ENCODE measurements at regions not wholly inside any gene's neighbourhood (a gene's known extent, or its start where the extent isn't known, plus 50 kb on each side); places are given as distances from the start of the nearest gene placed in this dataset.

DNA sequence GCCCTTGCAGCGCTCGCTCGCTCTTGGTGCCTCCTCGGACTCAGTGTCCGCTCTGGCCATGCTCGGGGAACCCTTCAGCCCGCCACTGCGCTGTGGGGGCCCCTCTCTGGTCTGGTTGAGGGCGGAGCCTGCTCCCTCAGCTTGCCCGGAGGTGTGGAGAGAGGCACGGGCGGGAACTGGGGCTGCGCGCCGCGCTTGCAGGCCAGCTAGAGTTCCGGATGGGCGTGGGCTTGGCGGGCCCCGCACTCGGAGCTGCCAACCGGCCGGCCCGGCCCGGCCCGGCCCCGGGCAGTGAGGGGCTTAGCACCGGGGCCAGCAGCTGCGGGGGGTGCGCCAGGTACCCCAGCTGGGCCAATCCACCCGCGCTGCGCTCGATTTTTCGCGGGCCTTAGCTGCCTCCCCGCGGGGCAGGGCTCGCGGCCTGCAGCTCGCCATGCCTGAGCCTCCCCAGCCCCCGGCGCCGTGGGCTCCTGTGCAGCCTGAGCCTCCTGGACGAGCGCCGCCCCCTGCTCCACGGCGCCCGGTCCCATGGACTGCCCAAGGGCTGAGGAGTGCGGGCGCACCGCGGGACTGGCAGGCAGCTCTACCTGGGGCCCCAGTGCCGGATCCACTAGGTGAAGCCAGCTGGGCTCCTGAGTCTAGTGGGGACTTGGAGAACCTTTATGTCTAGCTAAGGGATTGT lies 217.0 kb upstream of the PKN2 start:
- Histone ChIP-seq H3K27me3 (no peaks in the 10 kb centered on the region), H3K36me3 (no peaks in the 10 kb centered on the region), H3K9me3 (peaks cover 0 to 8% (median 0%) of the 10 kb centered on the region in 3 donors), H3K4me3 (no peak overlapping the region), H3K4me1 (peaks cover 0 to 10% (median 0%) of the 10 kb centered on the region in 3 donors), H3K27ac (no peak overlapping the region)
- TF ChIP-seq, protein P1, sequence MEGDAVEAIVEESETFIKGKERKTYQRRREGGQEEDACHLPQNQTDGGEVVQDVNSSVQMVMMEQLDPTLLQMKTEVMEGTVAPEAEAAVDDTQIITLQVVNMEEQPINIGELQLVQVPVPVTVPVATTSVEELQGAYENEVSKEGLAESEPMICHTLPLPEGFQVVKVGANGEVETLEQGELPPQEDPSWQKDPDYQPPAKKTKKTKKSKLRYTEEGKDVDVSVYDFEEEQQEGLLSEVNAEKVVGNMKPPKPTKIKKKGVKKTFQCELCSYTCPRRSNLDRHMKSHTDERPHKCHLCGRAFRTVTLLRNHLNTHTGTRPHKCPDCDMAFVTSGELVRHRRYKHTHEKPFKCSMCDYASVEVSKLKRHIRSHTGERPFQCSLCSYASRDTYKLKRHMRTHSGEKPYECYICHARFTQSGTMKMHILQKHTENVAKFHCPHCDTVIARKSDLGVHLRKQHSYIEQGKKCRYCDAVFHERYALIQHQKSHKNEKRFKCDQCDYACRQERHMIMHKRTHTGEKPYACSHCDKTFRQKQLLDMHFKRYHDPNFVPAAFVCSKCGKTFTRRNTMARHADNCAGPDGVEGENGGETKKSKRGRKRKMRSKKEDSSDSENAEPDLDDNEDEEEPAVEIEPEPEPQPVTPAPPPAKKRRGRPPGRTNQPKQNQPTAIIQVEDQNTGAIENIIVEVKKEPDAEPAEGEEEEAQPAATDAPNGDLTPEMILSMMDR (IDR thresholded peaks at IDR 0.05): no peak
- TF ChIP-seq POLR2A (IDR thresholded peaks at IDR 0.05): no peak
- TF ChIP-seq EP300 (IDR thresholded peaks at IDR 0.05): no peak
- TF ChIP-seq POLR2AphosphoS5 (IDR thresholded peaks at IDR 0.05): no peak
- WGBS, 2 donors (ENCODE audit: low coverage in 1 of 2): 100% methylated on average over 3 of the region's 55 CpGs; no CpG with 5 or more reads in 1 of the 2 donors
- no peak for ATAC-seq

DNA sequence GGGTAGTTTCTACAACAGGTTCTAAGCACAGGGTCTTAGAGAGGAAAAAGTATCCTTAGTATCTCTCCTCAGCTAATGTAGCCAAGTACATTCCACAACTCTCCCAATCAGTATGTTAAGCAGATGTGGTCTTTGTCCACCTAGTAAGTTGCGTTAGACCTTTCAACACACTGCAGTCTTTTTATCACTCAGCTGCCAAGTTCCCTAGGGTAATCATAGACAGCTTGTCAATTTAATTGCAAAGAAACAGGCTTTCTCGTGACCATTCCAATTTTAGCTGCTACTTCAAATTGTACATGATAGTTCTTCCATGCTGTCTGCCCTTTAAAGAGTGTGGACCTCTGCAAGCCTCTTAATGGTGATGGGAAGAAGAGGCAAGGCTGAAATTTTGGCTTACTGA lies 211.8 kb upstream of the PKN2 start:
- Histone ChIP-seq H3K9me3 (peaks cover 0 to 3% (median 0%) of the 10 kb centered on the region in 3 donors), H3K4me1 (no peaks in the 10 kb centered on the region), H3K36me3 (no peaks in the 10 kb centered on the region), H3K4me3 (no peak overlapping the region), H3K27me3 (no peaks in the 10 kb centered on the region), H3K27ac (no peak overlapping the region)
- WGBS, 2 donors (ENCODE audit: low coverage in 1 of 2): 38% methylated on average over 2 of the region's 2 CpGs
- no peak for ATAC-seq
- TF ChIP-seq, protein P1 (IDR thresholded peaks at IDR 0.05): no peak
- no peak for TF ChIP-seq POLR2AphosphoS5 (IDR thresholded peaks at IDR 0.05)
- no peak for TF ChIP-seq POLR2A (IDR thresholded peaks at IDR 0.05)
- no peak for TF ChIP-seq EP300 (IDR thresholded peaks at IDR 0.05)

DNA sequence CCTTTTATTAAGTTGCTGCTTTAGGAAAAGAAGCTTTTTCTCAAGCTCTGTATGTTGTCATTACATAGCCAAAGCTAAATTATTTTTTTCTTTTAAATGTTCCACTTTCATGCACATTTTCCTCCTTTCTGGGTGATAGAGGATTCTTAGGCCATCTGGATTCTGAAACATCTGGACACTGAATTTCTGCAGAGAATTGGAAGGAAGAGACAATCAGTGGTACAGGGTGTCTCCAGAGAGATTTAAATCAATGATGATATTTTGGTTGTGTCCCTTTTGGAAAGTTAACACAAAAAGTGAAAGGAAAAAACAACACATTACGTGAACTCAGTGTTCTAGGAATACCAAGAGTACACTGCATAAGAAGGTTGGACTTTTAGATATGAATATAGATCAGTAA lies 211.4 kb upstream of the PKN2 start:
- TF ChIP-seq, protein P1 (IDR thresholded peaks at IDR 0.05): no peak
- TF ChIP-seq POLR2A (IDR thresholded peaks at IDR 0.05): no peak
- TF ChIP-seq EP300 (IDR thresholded peaks at IDR 0.05): no peak
- TF ChIP-seq POLR2AphosphoS5 (IDR thresholded peaks at IDR 0.05): no peak
- no peaks in the 10 kb centered on the region for H3K27me3 ChIP-seq
- H3K9me3 ChIP-seq: no peaks in the 10 kb centered on the region
- H3K36me3 ChIP-seq: no peaks in the 10 kb centered on the region
- ATAC-seq: no peak
- H3K4me3 ChIP-seq: no peak overlapping the region
- H3K4me1 ChIP-seq: peaks cover 0 to 3% (median 0%) of the 10 kb centered on the region in 3 donors
- H3K27ac ChIP-seq: no peak overlapping the region
- 53 to 63% methylated on average over 1 of the region's 1 CpG for WGBS, 2 donors (ENCODE audit: low coverage in 1 of 2)

DNA sequence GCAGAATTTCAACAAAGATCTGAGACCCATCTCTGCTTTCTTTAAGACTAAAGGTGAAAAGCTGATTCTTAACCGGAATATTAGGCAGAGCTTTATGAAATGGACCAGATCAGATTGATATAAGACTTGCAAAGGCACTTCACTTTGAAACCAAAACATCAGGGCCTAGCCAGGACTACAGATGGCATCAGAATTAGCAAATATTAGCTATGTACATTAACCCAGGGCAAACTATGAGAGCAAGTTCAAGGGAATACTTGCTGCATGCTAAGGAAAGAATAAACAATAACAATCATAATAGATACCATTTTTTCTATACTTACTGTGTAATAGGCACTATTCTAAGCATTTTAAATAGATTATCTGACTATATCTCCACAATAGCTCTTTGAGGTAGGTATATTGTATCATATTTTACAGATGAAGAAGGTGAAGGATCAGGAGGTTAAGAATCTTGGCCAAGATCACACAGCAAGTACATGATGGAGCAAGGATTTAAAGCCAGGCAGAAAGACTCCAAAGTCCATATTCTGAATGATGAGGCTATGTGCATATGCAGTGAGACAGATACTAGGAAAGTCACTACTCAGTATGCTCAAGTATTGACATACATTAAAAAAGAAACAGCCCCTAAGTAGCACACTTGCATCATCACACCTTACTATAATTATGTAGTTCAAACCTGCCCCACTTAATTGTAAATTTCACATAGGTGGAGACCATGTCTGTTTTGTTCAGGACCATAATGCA lies 209.3 kb upstream of the PKN2 start:
- Histone ChIP-seq H3K9me3 (no peaks in the 10 kb centered on the region), H3K36me3 (no peaks in the 10 kb centered on the region), H3K27ac (no peak overlapping the region), H3K27me3 (no peaks in the 10 kb centered on the region), H3K4me3 (no peak overlapping the region), H3K4me1 (peaks cover 0 to 13% (median 0%) of the 10 kb centered on the region in 3 donors)
- ATAC-seq: no peak
- TF ChIP-seq POLR2AphosphoS5 (IDR thresholded peaks at IDR 0.05) (no peak), EP300 (IDR thresholded peaks at IDR 0.05) (no peak), POLR2A (IDR thresholded peaks at IDR 0.05) (no peak)
- TF ChIP-seq, protein P1 (IDR thresholded peaks at IDR 0.05): no peak
- 67 to 93% methylated on average over 1 of the region's 1 CpG for WGBS, 2 donors (ENCODE audit: low coverage in 1 of 2)
